HG03108 (cell line): ENCODE measurements at regions not wholly inside any gene's neighbourhood (a gene's known extent, or its start where the extent isn't known, plus 50 kb on each side); places are given as distances from the start of the nearest gene placed in this dataset.

Experiments used
- ATAC-seq: cut with Tn5 transposase; IDR thresholded peaks from one replicate; pipeline ENCODE4 v1.9.1; 2021; ENCODE audit warnings: moderate library complexity; ENCODE audit not compliant: unreplicated experiment

- ATAC-seq: no peak
These were observed 113.1 kb upstream of the SLC45A1 start for GRCh38 chr1:8204826-8205225.

GRCh38 chr1:8203551-8203950 lies 114.4 kb upstream of the SLC45A1 start:
- no peak for ATAC-seq

- no peak for ATAC-seq
These were observed 114.9 kb upstream of the SLC45A1 start for GRCh38 chr1:8203056-8203455.

GRCh38 chr1:8202182-8202905 lies 115.6 kb upstream of the SLC45A1 start:
- no peak for ATAC-seq

- ATAC-seq: no peak
These were observed 116.5 kb upstream of the SLC45A1 start for GRCh38 chr1:8201331-8201861.

GRCh38 chr1:8200317-8201115 lies 117.4 kb upstream of the SLC45A1 start:
- no peak for ATAC-seq

GRCh38 chr1:8198522-8198921 lies 119.4 kb upstream of the SLC45A1 start:
- ATAC-seq: no peak

GRCh38 chr1:8197493-8198282 lies 120.2 kb upstream of the SLC45A1 start:
- no peak for ATAC-seq

GRCh38 chr1:8194481-8195227 lies 123.3 kb upstream of the SLC45A1 start:
- ATAC-seq: no peak

- no peak for ATAC-seq
These were observed 124.0 kb upstream of the SLC45A1 start for GRCh38 chr1:8193840-8194406.

GRCh38 chr1:8191474-8191873 lies 126.4 kb upstream of the SLC45A1 start:
- ATAC-seq: no peak

GRCh38 chr1:8189931-8190483 lies 127.9 kb upstream of the SLC45A1 start:
- ATAC-seq: no peak

- ATAC-seq: no peak
These were observed 132.5 kb upstream of the SLC45A1 start for GRCh38 chr1:8185400-8185799.

GRCh38 chr1:8184301-8184700 lies 133.6 kb upstream of the SLC45A1 start:
- no peak for ATAC-seq

GRCh38 chr1:8182034-8182761 lies 135.7 kb upstream of the SLC45A1 start:
- no peak for ATAC-seq

GRCh38 chr1:8179132-8179793 lies 138.7 kb upstream of the SLC45A1 start:
- ATAC-seq: no peak

- no peak for ATAC-seq
These were observed 141.6 kb upstream of the SLC45A1 start for GRCh38 chr1:8176279-8176678.

- ATAC-seq: no peak
These were observed 143.1 kb upstream of the SLC45A1 start for GRCh38 chr1:8174807-8175206.
